ENCODE measurements at regions not wholly inside any gene's neighbourhood (a gene's known extent, or its start where the extent isn't known, plus 50 kb on each side); places are given as distances from the start of the nearest gene placed in this dataset.

DNA sequence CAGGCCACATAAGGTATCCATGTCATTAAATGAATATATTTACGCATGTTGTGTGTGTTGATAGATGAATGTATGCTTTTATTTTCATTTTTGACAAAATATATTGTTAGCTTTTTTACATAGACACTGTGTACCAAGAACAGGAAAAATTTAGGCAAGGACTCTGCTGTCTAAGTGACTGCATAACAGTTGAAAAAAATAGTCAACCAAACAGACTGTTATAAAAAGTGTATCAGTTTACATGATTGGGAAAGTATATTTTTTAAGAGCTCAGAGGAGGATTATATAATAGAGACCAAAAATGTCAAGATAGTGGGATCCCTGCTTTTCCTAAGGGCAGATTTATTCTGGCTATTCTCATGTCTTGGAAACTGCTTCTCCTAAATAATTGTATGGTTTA is 858.0 kb downstream of the SLITRK1 start:
- H3K27ac ChIP-seq (ENCODE audit: low read depth, low read length), result no peak overlapping the region
- no peak overlapping the region for H3K4me3 ChIP-seq (ENCODE audit: low read depth in 1 of 5, low read length in 5 of 5)
- no peaks in the 10 kb centered on the region for H3K9me3 ChIP-seq (ENCODE audit: control insufficient read depth in 5 of 5, low read length in 5 of 5)
- no peaks in the 10 kb centered on the region for H3K36me3 ChIP-seq (ENCODE audit: control insufficient read depth in 5 of 5, insufficient read depth in 5 of 5, low read length in 5 of 5)
- no peak overlapping the region for H3K9ac ChIP-seq (ENCODE audit: low read length in 5 of 5)
- H3K4me1 ChIP-seq (ENCODE audit: control insufficient read depth in 5 of 5, insufficient read depth in 5 of 5, low read length in 5 of 5), result peaks cover 0 to 12% (median 3%) of the 10 kb centered on the region in 5 donors
- H3K27me3 ChIP-seq (ENCODE audit: control insufficient read depth in 5 of 5, insufficient read depth in 4 of 5, low read length in 5 of 5), result no peaks in the 10 kb centered on the region

DNA sequence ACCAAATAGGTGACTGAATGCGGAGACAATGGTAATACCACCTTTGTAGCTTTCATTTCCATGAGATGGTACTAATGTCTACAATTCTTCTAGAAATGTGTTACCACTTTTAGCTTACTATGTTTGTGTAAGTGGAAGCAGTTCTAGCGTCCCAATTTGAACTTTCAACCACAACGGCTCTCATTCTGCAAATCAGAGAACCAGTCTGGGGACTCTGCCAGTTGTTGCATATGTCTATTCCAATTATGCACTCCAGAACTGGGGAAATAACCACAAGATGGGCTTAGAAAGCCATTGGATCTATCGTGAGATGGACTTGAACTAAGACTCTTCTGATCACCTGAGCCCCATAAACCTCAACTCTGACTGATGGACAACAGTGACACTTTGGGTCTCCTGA is 862.3 kb downstream of the SLITRK1 start:
- Histone ChIP-seq H3K9me3 (ENCODE audit: control insufficient read depth in 5 of 5, low read length in 5 of 5) (no peaks in the 10 kb centered on the region), H3K27me3 (ENCODE audit: control insufficient read depth in 5 of 5, insufficient read depth in 4 of 5, low read length in 5 of 5) (no peaks in the 10 kb centered on the region), H3K36me3 (ENCODE audit: control insufficient read depth in 5 of 5, insufficient read depth in 5 of 5, low read length in 5 of 5) (no peaks in the 10 kb centered on the region), H3K27ac (ENCODE audit: low read depth, low read length) (no peak overlapping the region), H3K9ac (ENCODE audit: low read length in 5 of 5) (no peak overlapping the region), H3K4me3 (ENCODE audit: low read depth in 1 of 5, low read length in 5 of 5) (no peak overlapping the region), H3K4me1 (ENCODE audit: control insufficient read depth in 5 of 5, insufficient read depth in 5 of 5, low read length in 5 of 5) (peaks cover 0 to 11% (median 3%) of the 10 kb centered on the region in 5 donors)

GRCh38 chr13:83009987-83010386 is 872.3 kb downstream of the SLITRK1 start:
- H3K9me3 ChIP-seq (ENCODE audit: control insufficient read depth in 5 of 5, low read length in 5 of 5), result no peaks in the 10 kb centered on the region
- no peaks in the 10 kb centered on the region for H3K4me1 ChIP-seq (ENCODE audit: control insufficient read depth in 5 of 5, insufficient read depth in 5 of 5, low read length in 5 of 5)
- H3K9ac ChIP-seq (ENCODE audit: low read length in 5 of 5), result no peak overlapping the region
- no peak overlapping the region for H3K4me3 ChIP-seq (ENCODE audit: low read depth in 1 of 5, low read length in 5 of 5)
- no peaks in the 10 kb centered on the region for H3K36me3 ChIP-seq (ENCODE audit: control insufficient read depth in 5 of 5, insufficient read depth in 5 of 5, low read length in 5 of 5)
- no peak overlapping the region for H3K27ac ChIP-seq (ENCODE audit: low read depth, low read length)
- H3K27me3 ChIP-seq (ENCODE audit: control insufficient read depth in 5 of 5, insufficient read depth in 4 of 5, low read length in 5 of 5), result no peaks in the 10 kb centered on the region

GRCh38 chr13:83008212-83008929 is 873.9 kb downstream of the SLITRK1 start:
- H3K4me3 ChIP-seq (ENCODE audit: low read depth in 1 of 5, low read length in 5 of 5), result no peak overlapping the region
- no peaks in the 10 kb centered on the region for H3K36me3 ChIP-seq (ENCODE audit: control insufficient read depth in 5 of 5, insufficient read depth in 5 of 5, low read length in 5 of 5)
- H3K4me1 ChIP-seq (ENCODE audit: control insufficient read depth in 5 of 5, insufficient read depth in 5 of 5, low read length in 5 of 5), result no peaks in the 10 kb centered on the region
- H3K9ac ChIP-seq (ENCODE audit: low read length in 5 of 5), result no peak overlapping the region
- no peaks in the 10 kb centered on the region for H3K9me3 ChIP-seq (ENCODE audit: control insufficient read depth in 5 of 5, low read length in 5 of 5)
- no peak overlapping the region for H3K27ac ChIP-seq (ENCODE audit: low read depth, low read length)
- no peaks in the 10 kb centered on the region for H3K27me3 ChIP-seq (ENCODE audit: control insufficient read depth in 5 of 5, insufficient read depth in 4 of 5, low read length in 5 of 5)

DNA sequence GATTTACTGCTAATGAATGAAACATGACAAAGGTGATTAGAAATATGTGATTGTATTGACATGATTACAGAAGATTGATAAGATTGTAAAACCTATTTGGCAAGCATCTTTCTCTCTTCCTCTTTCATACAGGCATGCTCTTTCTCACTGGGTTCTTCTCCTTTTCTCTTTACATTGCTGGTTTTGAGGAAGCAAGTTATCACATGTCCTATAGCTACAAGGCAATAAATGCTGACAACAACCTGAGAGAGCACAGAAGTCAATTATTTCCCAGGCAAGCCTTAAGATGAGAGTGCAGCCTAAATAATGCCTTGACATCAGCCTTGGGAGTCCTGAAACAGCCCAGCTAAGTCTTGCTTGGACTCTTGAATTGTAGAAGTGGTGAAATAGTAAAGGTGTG is 875.0 kb downstream of the SLITRK1 start:
- Histone ChIP-seq H3K36me3 (ENCODE audit: control insufficient read depth in 5 of 5, insufficient read depth in 5 of 5, low read length in 5 of 5) (no peaks in the 10 kb centered on the region), H3K9ac (ENCODE audit: low read length in 5 of 5) (no peak overlapping the region), H3K27me3 (ENCODE audit: control insufficient read depth in 5 of 5, insufficient read depth in 4 of 5, low read length in 5 of 5) (no peaks in the 10 kb centered on the region), H3K27ac (ENCODE audit: low read depth, low read length) (no peak overlapping the region), H3K9me3 (ENCODE audit: control insufficient read depth in 5 of 5, low read length in 5 of 5) (no peaks in the 10 kb centered on the region), H3K4me3 (ENCODE audit: low read depth in 1 of 5, low read length in 5 of 5) (no peak overlapping the region), H3K4me1 (ENCODE audit: control insufficient read depth in 5 of 5, insufficient read depth in 5 of 5, low read length in 5 of 5) (no peaks in the 10 kb centered on the region)

- Histone ChIP-seq H3K4me1 (ENCODE audit: control insufficient read depth in 5 of 5, insufficient read depth in 5 of 5, low read length in 5 of 5) (no peaks in the 10 kb centered on the region), H3K27ac (ENCODE audit: low read depth, low read length) (no peak overlapping the region), H3K27me3 (ENCODE audit: control insufficient read depth in 5 of 5, insufficient read depth in 4 of 5, low read length in 5 of 5) (no peaks in the 10 kb centered on the region), H3K9ac (ENCODE audit: low read length in 5 of 5) (no peak overlapping the region), H3K9me3 (ENCODE audit: control insufficient read depth in 5 of 5, low read length in 5 of 5) (no peaks in the 10 kb centered on the region), H3K4me3 (ENCODE audit: low read depth in 1 of 5, low read length in 5 of 5) (no peak overlapping the region), H3K36me3 (ENCODE audit: control insufficient read depth in 5 of 5, insufficient read depth in 5 of 5, low read length in 5 of 5) (no peaks in the 10 kb centered on the region)
Measured at GRCh38 chr13:83003185-83003584, 879.1 kb downstream of the SLITRK1 start.

DNA sequence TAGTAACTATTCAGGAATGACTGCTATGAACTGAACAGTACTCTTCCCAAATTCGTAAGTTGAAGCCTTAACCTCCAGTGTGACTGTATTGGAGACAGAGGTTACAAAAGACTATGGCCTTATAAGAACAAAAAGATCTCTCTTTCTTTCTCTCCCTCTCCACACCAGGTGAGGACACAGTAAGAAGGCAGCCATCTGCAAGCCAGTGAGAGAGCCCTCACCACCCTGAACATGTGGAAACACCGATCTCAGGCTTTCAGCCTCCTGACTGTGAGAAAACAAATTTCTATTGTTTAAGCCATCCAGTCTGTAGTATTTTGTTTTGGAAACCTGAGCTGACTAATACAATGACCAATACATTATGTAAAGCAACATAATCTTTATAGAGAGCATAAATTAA is 888.9 kb downstream of the SLITRK1 start:
- Histone ChIP-seq H3K9me3 (ENCODE audit: control insufficient read depth in 5 of 5, low read length in 5 of 5) (no peaks in the 10 kb centered on the region), H3K27me3 (ENCODE audit: control insufficient read depth in 5 of 5, insufficient read depth in 4 of 5, low read length in 5 of 5) (no peaks in the 10 kb centered on the region), H3K36me3 (ENCODE audit: control insufficient read depth in 5 of 5, insufficient read depth in 5 of 5, low read length in 5 of 5) (no peaks in the 10 kb centered on the region), H3K27ac (ENCODE audit: low read depth, low read length) (no peak overlapping the region), H3K4me3 (ENCODE audit: low read depth in 1 of 5, low read length in 5 of 5) (no peak overlapping the region), H3K4me1 (ENCODE audit: control insufficient read depth in 5 of 5, insufficient read depth in 5 of 5, low read length in 5 of 5) (no peaks in the 10 kb centered on the region), H3K9ac (ENCODE audit: low read length in 5 of 5) (no peak overlapping the region)

GRCh38 chr13:82976499-82976898 is 905.8 kb downstream of the SLITRK1 start:
- Histone ChIP-seq H3K36me3 (ENCODE audit: control insufficient read depth in 5 of 5, insufficient read depth in 5 of 5, low read length in 5 of 5) (no peaks in the 10 kb centered on the region), H3K9ac (ENCODE audit: low read length in 5 of 5) (no peak overlapping the region), H3K27ac (ENCODE audit: low read depth, low read length) (no peak overlapping the region), H3K4me1 (ENCODE audit: control insufficient read depth in 5 of 5, insufficient read depth in 5 of 5, low read length in 5 of 5) (no peaks in the 10 kb centered on the region), H3K9me3 (ENCODE audit: control insufficient read depth in 5 of 5, low read length in 5 of 5) (no peaks in the 10 kb centered on the region), H3K27me3 (ENCODE audit: control insufficient read depth in 5 of 5, insufficient read depth in 4 of 5, low read length in 5 of 5) (no peaks in the 10 kb centered on the region), H3K4me3 (ENCODE audit: low read depth in 1 of 5, low read length in 5 of 5) (no peak overlapping the region)

DNA sequence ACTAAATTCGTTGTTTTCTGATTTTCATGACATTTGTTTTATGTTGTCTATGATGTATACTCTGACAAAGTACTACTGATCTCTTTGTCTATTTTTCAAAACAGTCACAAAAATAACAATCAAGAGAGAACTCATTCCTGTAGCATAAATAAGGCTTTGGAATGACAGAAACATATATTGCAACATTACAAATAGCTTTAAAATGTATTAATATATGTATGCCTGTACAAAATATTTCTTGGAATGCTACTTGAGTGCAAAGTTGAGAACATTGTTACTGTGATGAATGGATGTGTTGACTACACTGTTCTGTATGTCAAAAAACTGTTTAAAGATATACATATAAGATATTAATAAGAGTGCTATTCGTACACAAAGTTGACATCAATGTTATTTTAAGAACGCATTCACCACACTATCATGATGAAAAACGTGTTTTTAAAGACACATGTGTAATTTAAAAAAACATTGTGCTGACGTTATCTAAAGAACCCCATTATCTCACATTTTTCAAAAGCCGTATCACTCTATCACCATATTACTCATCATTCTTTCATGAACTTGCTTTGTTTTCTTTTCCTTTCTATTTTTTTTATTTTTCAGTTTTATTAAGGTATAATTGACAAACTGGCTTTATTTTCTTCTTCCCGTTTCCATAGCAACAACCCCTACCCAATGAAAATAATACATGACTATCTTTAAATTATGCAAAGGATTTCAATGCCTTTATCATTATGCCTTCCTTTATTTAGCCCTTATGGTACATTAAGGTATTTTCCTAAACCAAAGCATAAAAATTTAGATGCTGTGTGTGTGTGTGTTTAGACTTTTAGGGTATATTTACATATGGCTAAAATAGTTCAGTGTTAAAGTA is 918.8 kb downstream of the SLITRK1 start:
- H3K27me3 ChIP-seq (ENCODE audit: control insufficient read depth in 5 of 5, insufficient read depth in 4 of 5, low read length in 5 of 5), result no peaks in the 10 kb centered on the region
- H3K36me3 ChIP-seq (ENCODE audit: control insufficient read depth in 5 of 5, insufficient read depth in 5 of 5, low read length in 5 of 5), result no peaks in the 10 kb centered on the region
- no peak overlapping the region for H3K27ac ChIP-seq (ENCODE audit: low read depth, low read length)
- no peak overlapping the region for H3K9ac ChIP-seq (ENCODE audit: low read length in 5 of 5)
- H3K4me1 ChIP-seq (ENCODE audit: control insufficient read depth in 5 of 5, insufficient read depth in 5 of 5, low read length in 5 of 5), result no peaks in the 10 kb centered on the region
- no peaks in the 10 kb centered on the region for H3K9me3 ChIP-seq (ENCODE audit: control insufficient read depth in 5 of 5, low read length in 5 of 5)
- H3K4me3 ChIP-seq (ENCODE audit: low read depth in 1 of 5, low read length in 5 of 5), result no peak overlapping the region

GRCh38 chr13:82962397-82962796 is 919.9 kb downstream of the SLITRK1 start:
- H3K4me3 ChIP-seq (ENCODE audit: low read depth in 1 of 5, low read length in 5 of 5), result no peak overlapping the region
- H3K9ac ChIP-seq (ENCODE audit: low read length in 5 of 5), result no peak overlapping the region
- H3K36me3 ChIP-seq (ENCODE audit: control insufficient read depth in 5 of 5, insufficient read depth in 5 of 5, low read length in 5 of 5), result no peaks in the 10 kb centered on the region
- H3K27ac ChIP-seq (ENCODE audit: low read depth, low read length), result no peak overlapping the region
- H3K9me3 ChIP-seq (ENCODE audit: control insufficient read depth in 5 of 5, low read length in 5 of 5), result no peaks in the 10 kb centered on the region
- H3K27me3 ChIP-seq (ENCODE audit: control insufficient read depth in 5 of 5, insufficient read depth in 4 of 5, low read length in 5 of 5), result no peaks in the 10 kb centered on the region
- H3K4me1 ChIP-seq (ENCODE audit: control insufficient read depth in 5 of 5, insufficient read depth in 5 of 5, low read length in 5 of 5), result no peaks in the 10 kb centered on the region
